HCT116 (cell line): ENCODE measurements at regions not wholly inside any gene's neighbourhood (a gene's known extent, or its start where the extent isn't known, plus 50 kb on each side); places are given as distances from the start of the nearest gene placed in this dataset.

ENCODE experiments used
- ATAC-seq: fragments of 200-7000 bp; cut with Tn5 transposase; 2 replicates; pipeline ENCODE4 v1.9.1; 2020; ENCODE audit warnings: mild to moderate bottlenecking, moderate library complexity
- BruUV-seq: library from RNA; stranded (reverse); fragments of 400-500 nt; replicated peaks from 2 replicates; lab custom pipeline; 2021; lab: Mats Ljungman, UMichigan
- CTCF ChIA-PET: fragments of 300-600 bp; sonication (Branson Sonifier 250); formaldehyde crosslinking; loops from one replicate; lab custom pipeline; 2021; ENCODE audit warnings: antibody characterized with exemption; lab: Charles Lee
- POLR2A ChIA-PET: fragments of 300-600, 350-600 bp; sonication (Branson Sonifier 250); formaldehyde crosslinking; loops from one replicate; lab custom pipeline; 2021; ENCODE audit warnings: antibody characterized with exemption; lab: Charles Lee
- RAD21 ChIA-PET, 2 experiments: fragments of 300-600 bp; sonication (Branson Sonifier 250); formaldehyde crosslinking; loops; one replicate each; lab custom pipeline; 2023; ENCODE audit warnings: low total read pairs in 2 of 2; ENCODE audit not compliant: uncharacterized antibody in 2 of 2, unreplicated experiment in 2 of 2, low non-redundant PET in 1 of 2; lab: Charles Lee
- DNase-seq: peaks from one replicate; pipeline ENCODE4 v3.0.0-alpha.2; 2010; ENCODE audit warnings: low read depth, low spot score
- H2AFZ ChIP-seq: fragments of 200-600 bp; shearing (Covaris generic), sonication (generic); 2 replicates; pipeline ENCODE4 v1.6.1; 2017; ENCODE audit warnings: low read depth, mixed run types, mixed read lengths, antibody characterized with exemption, low read length; ENCODE audit not compliant: poor library complexity, severe bottlenecking
- H3K27ac ChIP-seq: 2 replicates; pipeline ENCODE4 v1.5.1; 2012; ENCODE audit warnings: low read depth, low read length
- H3K27me3 ChIP-seq: fragments of 200-600 bp; sonication (generic); 2 replicates; pipeline ENCODE4 v1.6.1; 2016; ENCODE audit warnings: mixed run types, low read length, mixed read lengths; ENCODE audit not compliant: insufficient read depth
- H3K36me3 ChIP-seq, 2 experiments: fragments of 200-500 bp in 1 of 2; fragments of 200-600 bp in 1 of 2; sonication (Bioruptor generic) in 1 of 2; sonication (generic) in 1 of 2; 2 replicates each; pipeline versions ENCODE4 v1.5.1 to v1.6.1; 2014 to 2016; ENCODE audit warnings: low read length in 2 of 2, inconsistent platforms in 1 of 2, mixed read lengths in 1 of 2, mixed run types in 1 of 2; ENCODE audit not compliant: insufficient read depth in 2 of 2, control insufficient read depth in 1 of 2
- H3K4me1 ChIP-seq, 2 experiments: fragments of 200-600 bp in 1 of 2; sonication (generic) in 1 of 2; 2 replicates each; pipeline versions ENCODE4 v1.5.1 to v1.6.1; 2012 to 2017; ENCODE audit warnings: low read length in 2 of 2, inconsistent platforms in 1 of 2, mild to moderate bottlenecking in 1 of 2, mixed read lengths in 1 of 2, mixed run types in 1 of 2, moderate library complexity in 1 of 2; ENCODE audit not compliant: insufficient read depth in 2 of 2, control insufficient read depth in 1 of 2
- H3K4me2 ChIP-seq: fragments of 200-600 bp; sonication (generic); 2 replicates; pipeline ENCODE4 v1.6.1; 2017; ENCODE audit warnings: mixed run types, low read length, mixed read lengths
- H3K4me3 ChIP-seq, 2 experiments: fragments of 200-600 bp in 1 of 2; sonication (generic) in 1 of 2; replicated peaks in 1 of 2; 2 replicates each; pipeline ENCODE4 v1.5.1; 2011 to 2016; ENCODE audit warnings: low read length in 2 of 2, control low read depth in 1 of 2, low read depth in 1 of 2, mild to moderate bottlenecking in 1 of 2, mixed read lengths in 1 of 2, mixed run types in 1 of 2
- H3K79me2 ChIP-seq: fragments of 200-600 bp; sonication (generic); 2 replicates; pipeline ENCODE4 v1.6.1; 2017; ENCODE audit warnings: mild to moderate bottlenecking, mixed run types, low read length, moderate library complexity, mixed read lengths; ENCODE audit not compliant: insufficient read depth
- H3K9ac ChIP-seq: fragments of 200-600 bp; sonication (generic); 2 replicates; pipeline ENCODE4 v1.6.1; 2016; ENCODE audit warnings: low read length, mixed read lengths
- H3K9me2 ChIP-seq: fragments of 200-600 bp; sonication (generic), shearing (Covaris generic); 2 replicates; pipeline ENCODE4 v1.6.1; 2017; ENCODE audit warnings: mixed run types, mild to moderate bottlenecking, moderate library complexity; ENCODE audit not compliant: insufficient read depth
- H3K9me3 ChIP-seq, 2 experiments: fragments of 200-500 bp in 1 of 2; fragments of 200-600 bp in 1 of 2; sonication (Bioruptor generic) in 1 of 2; sonication (generic) in 1 of 2; 2 replicates each; pipeline ENCODE4 v1.6.1; 2014 to 2017; ENCODE audit warnings: low read length in 2 of 2, mixed read lengths in 2 of 2, inconsistent platforms in 1 of 2, low read depth in 1 of 2, mild to moderate bottlenecking in 1 of 2, mixed run types in 1 of 2, moderate library complexity in 1 of 2; ENCODE audit not compliant: control insufficient read depth in 1 of 2, insufficient read depth in 1 of 2
- H4K20me1 ChIP-seq: fragments of 200-600 bp; sonication (generic), shearing (Covaris generic); 2 replicates; pipeline ENCODE4 v1.6.1; 2017; ENCODE audit warnings: mixed run types, mild to moderate bottlenecking, moderate library complexity; ENCODE audit not compliant: insufficient read depth
- CBX3 ChIP-seq: IDR thresholded peaks from 2 replicates; pipeline ENCODE4 v1.6.1; 2012; ENCODE audit warnings: low read depth
- CEBPB ChIP-seq: IDR thresholded peaks from 2 replicates; pipeline ENCODE4 v1.6.1; 2012; ENCODE audit warnings: low read depth
- CTCF ChIP-seq, 3 experiments: fragments of 200-600 bp in 1 of 3; sonication (generic) in 1 of 3; IDR thresholded peaks in 2 of 3; conservative IDR thresholded peaks in 1 of 3; 2 replicates each; pipeline ENCODE4 v1.5.1; 2012 to 2017; ENCODE audit warnings: low read depth in 2 of 3, low read length in 2 of 3, antibody characterized with exemption in 1 of 3, borderline replicate concordance in 1 of 3, control low read depth in 1 of 3, mild to moderate bottlenecking in 1 of 3, mixed read lengths in 1 of 3, mixed run types in 1 of 3, moderate library complexity in 1 of 3; ENCODE audit not compliant: insufficient read depth in 1 of 3
- EGR1 ChIP-seq: IDR thresholded peaks from 2 replicates; pipeline ENCODE4 v1.6.1; 2012; ENCODE audit warnings: low read depth
- ELF1 ChIP-seq: IDR thresholded peaks from 2 replicates; pipeline ENCODE4 v1.6.1; 2012; ENCODE audit warnings: low read depth, borderline replicate concordance
- EZH2 ChIP-seq: fragments of 200-600 bp; sonication (generic); IDR thresholded peaks from 2 replicates; pipeline ENCODE4 v1.6.1; 2017; ENCODE audit warnings: antibody characterized with exemption, mixed run types
- JUND ChIP-seq: IDR thresholded peaks from 2 replicates; pipeline ENCODE4 v1.6.1; 2012
- POLR2A ChIP-seq: IDR thresholded peaks from 2 replicates; pipeline ENCODE4 v1.7.0; 2011; ENCODE audit warnings: borderline replicate concordance; ENCODE audit not compliant: insufficient read depth, insufficient read length; ENCODE audit errors: extremely low read depth
- RAD21 ChIP-seq: IDR thresholded peaks from 2 replicates; pipeline ENCODE4 v1.6.1; 2012; ENCODE audit warnings: low read depth, mild to moderate bottlenecking
- REST ChIP-seq: IDR thresholded peaks from 2 replicates; pipeline ENCODE4 v1.6.1; 2012; ENCODE audit warnings: low read depth
- SIN3A ChIP-seq: IDR thresholded peaks from 2 replicates; pipeline ENCODE4 v1.6.1; 2012; ENCODE audit warnings: low read depth
- SRF ChIP-seq: IDR thresholded peaks from 2 replicates; pipeline ENCODE4 v1.6.1; 2012; ENCODE audit warnings: low read depth
- TCF7L2 ChIP-seq: IDR thresholded peaks from 2 replicates; pipeline ENCODE4 v1.7.0; 2011; ENCODE audit warnings: borderline replicate concordance, inconsistent platforms; ENCODE audit not compliant: insufficient read depth, insufficient read length; ENCODE audit errors: extremely low read depth
- YY1 ChIP-seq: IDR thresholded peaks from 2 replicates; pipeline ENCODE4 v1.6.1; 2011; ENCODE audit warnings: low read length, low read depth, moderate library complexity, mild to moderate bottlenecking; ENCODE audit not compliant: insufficient replicate concordance; ENCODE audit errors: extremely low read depth
- ZBTB33 ChIP-seq: IDR thresholded peaks from 2 replicates; pipeline ENCODE4 v1.6.1; 2011; ENCODE audit warnings: mild to moderate bottlenecking, low read length, moderate library complexity; ENCODE audit not compliant: insufficient replicate concordance; ENCODE audit errors: extremely low read depth
- ZNF274 ChIP-seq: fragments of 200-500 bp; sonication (Bioruptor generic); IDR thresholded peaks from 2 replicates; pipeline ENCODE4 v1.6.1; 2014; ENCODE audit warnings: mild to moderate bottlenecking, low read depth, low read length, inconsistent platforms
- intact Hi-C: fragments of 100-400 bp; cut with micrococcal nuclease; formaldehyde crosslinking; loops from 2 replicates; pipeline ENCODE4 v1.10.0; 2022

- Histone ChIP-seq H3K4me2 (no peak overlapping the region), H3K27me3 (no peaks in the 10 kb centered on the region), H3K4me1 (no peaks in the 10 kb centered on the region), H3K79me2 (no peaks in the 10 kb centered on the region), H3K9me3 (no peaks in the 10 kb centered on the region), H3K9me2 (no peaks in the 10 kb centered on the region), H3K9ac (no peak overlapping the region), H3K4me3 (no peak overlapping the region), H2AFZ (no peak overlapping the region), H3K36me3 (no peaks in the 10 kb centered on the region), H3K27ac (no peak overlapping the region), H4K20me1 (no peaks in the 10 kb centered on the region)
- no peak for DNase-seq
- intact Hi-C loops = no loop called here
- ChIA-PET CTCF (no interaction called here), POLR2A (no interaction called here), RAD21 (no interaction called here)
- no peak for ATAC-seq
- no TSS peak for BruUV-seq
- no peak for TF ChIP-seq EZH2
- no peak for TF ChIP-seq ELF1
- no peak for TF ChIP-seq ZBTB33
- no peak for TF ChIP-seq JUND
- no peak for TF ChIP-seq YY1
- no peak for TF ChIP-seq RAD21
- no peak for TF ChIP-seq SRF
- no peak for TF ChIP-seq TCF7L2
- TF ChIP-seq POLR2A = no peak
- TF ChIP-seq EGR1 = no peak
- TF ChIP-seq REST = no peak
- TF ChIP-seq SIN3A = no peak
- TF ChIP-seq CTCF (IDR thresholded peaks at IDR 0.05 in 2 of 3, conservative IDR thresholded peaks at IDR 0.05 in 1 of 3; ENCODE audit: borderline replicate concordance in 1 of 3, insufficient read depth in 1 of 3, low read depth in 2 of 3, low read length in 2 of 3) = no peak
- no peak for TF ChIP-seq CBX3
- TF ChIP-seq CEBPB = no peak
- TF ChIP-seq ZNF274 = no peak
- TF ChIP-seq, all 23 proteins: peak for 0
Observed at GRCh38 chr4:145252190-145252589, 71.8 kb upstream of the OTUD4 start.
